HCT116 (cell line): ENCODE measurements at regions not wholly inside any gene's neighbourhood (a gene's known extent, or its start where the extent isn't known, plus 50 kb on each side); places are given as distances from the start of the nearest gene placed in this dataset.

ENCODE experiments used
- CBX3 ChIP-seq: IDR thresholded peaks from 2 replicates; pipeline ENCODE4 v1.6.1; 2012; ENCODE audit warnings: low read depth
- CEBPB ChIP-seq: IDR thresholded peaks from 2 replicates; pipeline ENCODE4 v1.6.1; 2012; ENCODE audit warnings: low read depth
- CTCF ChIP-seq, 3 experiments: fragments of 200-600 bp in 1 of 3; sonication (generic) in 1 of 3; IDR thresholded peaks in 2 of 3; conservative IDR thresholded peaks in 1 of 3; 2 replicates each; pipeline ENCODE4 v1.5.1; 2012 to 2017; ENCODE audit warnings: low read depth in 2 of 3, low read length in 2 of 3, antibody characterized with exemption in 1 of 3, borderline replicate concordance in 1 of 3, control low read depth in 1 of 3, mild to moderate bottlenecking in 1 of 3, mixed read lengths in 1 of 3, mixed run types in 1 of 3, moderate library complexity in 1 of 3; ENCODE audit not compliant: insufficient read depth in 1 of 3
- JUND ChIP-seq: IDR thresholded peaks from 2 replicates; pipeline ENCODE4 v1.6.1; 2012
- POLR2A ChIP-seq: IDR thresholded peaks from 2 replicates; pipeline ENCODE4 v1.7.0; 2011; ENCODE audit warnings: borderline replicate concordance; ENCODE audit not compliant: insufficient read depth, insufficient read length; ENCODE audit errors: extremely low read depth
- POLR2AphosphoS5 ChIP-seq: IDR thresholded peaks from 2 replicates; pipeline ENCODE4 v1.6.1; 2011; ENCODE audit warnings: mild to moderate bottlenecking, low read depth, low read length, moderate library complexity
- REST ChIP-seq: IDR thresholded peaks from 2 replicates; pipeline ENCODE4 v1.6.1; 2012; ENCODE audit warnings: low read depth
- SP1 ChIP-seq: IDR thresholded peaks from 2 replicates; pipeline ENCODE4 v1.6.1; 2012; ENCODE audit warnings: low read depth
- ZNF274 ChIP-seq: fragments of 200-500 bp; sonication (Bioruptor generic); IDR thresholded peaks from 2 replicates; pipeline ENCODE4 v1.6.1; 2014; ENCODE audit warnings: mild to moderate bottlenecking, low read depth, low read length, inconsistent platforms

GRCh38 chr13:56923626-56924140 is 217.0 kb upstream of the PRR20A start:
- TF ChIP-seq CTCF (IDR thresholded peaks at IDR 0.05 in 2 of 3, conservative IDR thresholded peaks at IDR 0.05 in 1 of 3; ENCODE audit: borderline replicate concordance in 1 of 3, insufficient read depth in 1 of 3, low read depth in 2 of 3, low read length in 2 of 3) = no peak
- TF ChIP-seq SP1 = no peak
- no peak for TF ChIP-seq POLR2A
- TF ChIP-seq CBX3 = no peak
- TF ChIP-seq ZNF274 = no peak
- no peak for TF ChIP-seq JUND
- TF ChIP-seq REST = no peak
- no peak for TF ChIP-seq CEBPB
- no peak for TF ChIP-seq POLR2AphosphoS5
